ENCODE measurements at regions not wholly inside any gene's neighbourhood (a gene's known extent, or its start where the extent isn't known, plus 50 kb on each side); places are given as distances from the start of the nearest gene placed in this dataset.

- WGBS, 2 donors: 94% methylated on average over 5 of the region's 5 CpGs
- peaks cover 0 to 28% (median 0%) of the 10 kb centered on the region in 3 donors for H3K36me3 ChIP-seq
- DNase-seq (ENCODE audit: low spot score in 2 of 2): no peak
- no peak overlapping the region for H3K27ac ChIP-seq
- H3K4me1 ChIP-seq: no peaks in the 10 kb centered on the region
- TF ChIP-seq CTCF (IDR thresholded peaks at IDR 0.05): no peak
- TF ChIP-seq EP300 (IDR thresholded peaks at IDR 0.05): no peak
- no peak for TF ChIP-seq POLR2A (IDR thresholded peaks at IDR 0.05)
- no peaks in the 10 kb centered on the region for H3K27me3 ChIP-seq
- H3K9me3 ChIP-seq: peaks cover 0 to 15% (median 0%) of the 10 kb centered on the region in 4 donors
- H3K4me3 ChIP-seq: no peak overlapping the region
Measured at GRCh38 chr15:31563001-31563400, 236.4 kb downstream of the KLF13 start.

- no peaks in the 10 kb centered on the region for H3K27me3 ChIP-seq
- DNase-seq (ENCODE audit: low spot score in 2 of 2): no peak
- peaks cover 0 to 29% (median 0%) of the 10 kb centered on the region in 3 donors for H3K36me3 ChIP-seq
- no peak for TF ChIP-seq POLR2A (IDR thresholded peaks at IDR 0.05)
- TF ChIP-seq EP300 (IDR thresholded peaks at IDR 0.05): no peak
- TF ChIP-seq CTCF (IDR thresholded peaks at IDR 0.05): no peak
- no peak overlapping the region for H3K27ac ChIP-seq
- H3K9me3 ChIP-seq: peaks cover 0 to 17% (median 0%) of the 10 kb centered on the region in 4 donors
- H3K4me3 ChIP-seq: no peak overlapping the region
- WGBS, 2 donors: 88 to 95% methylated on average over 3 of the region's 3 CpGs
- H3K4me1 ChIP-seq: no peaks in the 10 kb centered on the region
Measured at GRCh38 chr15:31563421-31563820, 236.8 kb downstream of the KLF13 start.

- Histone ChIP-seq H3K9me3 (peaks cover 0 to 17% (median 0%) of the 10 kb centered on the region in 4 donors), H3K4me1 (no peaks in the 10 kb centered on the region), H3K36me3 (peaks cover 0 to 40% (median 0%) of the 10 kb centered on the region in 3 donors), H3K4me3 (no peak overlapping the region), H3K27me3 (no peaks in the 10 kb centered on the region), H3K27ac (no peak overlapping the region)
- TF ChIP-seq CTCF (IDR thresholded peaks at IDR 0.05) (no peak), EP300 (IDR thresholded peaks at IDR 0.05) (no peak), POLR2A (IDR thresholded peaks at IDR 0.05) (no peak)
- DNase-seq (ENCODE audit: low spot score in 2 of 2): no peak
- WGBS, 2 donors: 75 to 89% methylated on average over 2 of the region's 2 CpGs
Measured at GRCh38 chr15:31567861-31568260, 241.2 kb downstream of the KLF13 start.

GRCh38 chr15:31569836-31570235 lies 243.2 kb downstream of the KLF13 start:
- no peaks in the 10 kb centered on the region for H3K4me1 ChIP-seq
- H3K27ac ChIP-seq: no peak overlapping the region
- H3K36me3 ChIP-seq: peaks cover 0 to 40% (median 0%) of the 10 kb centered on the region in 3 donors
- DNase-seq (ENCODE audit: low spot score in 2 of 2): no peak
- H3K4me3 ChIP-seq: no peak overlapping the region
- peaks cover 0 to 21% (median 0%) of the 10 kb centered on the region in 4 donors for H3K9me3 ChIP-seq
- H3K27me3 ChIP-seq: no peaks in the 10 kb centered on the region
- WGBS, 2 donors: 95% methylated on average over 12 to 17 of the region's 17 CpGs
- TF ChIP-seq EP300 (IDR thresholded peaks at IDR 0.05) (no peak), CTCF (IDR thresholded peaks at IDR 0.05) (no peak)

- peaks cover 0 to 21% (median 0%) of the 10 kb centered on the region in 4 donors for H3K9me3 ChIP-seq
- 92 to 93% methylated on average over 11 of the region's 11 CpGs for WGBS, 2 donors
- DNase-seq (ENCODE audit: low spot score in 2 of 2): no peak
- H3K27me3 ChIP-seq: no peaks in the 10 kb centered on the region
- H3K36me3 ChIP-seq: peaks cover 0 to 40% (median 0%) of the 10 kb centered on the region in 3 donors
- H3K27ac ChIP-seq: no peak overlapping the region
- TF ChIP-seq CTCF (IDR thresholded peaks at IDR 0.05) (no peak), EP300 (IDR thresholded peaks at IDR 0.05) (no peak), POLR2A (IDR thresholded peaks at IDR 0.05) (no peak)
- no peaks in the 10 kb centered on the region for H3K4me1 ChIP-seq
- no peak overlapping the region for H3K4me3 ChIP-seq
Measured at GRCh38 chr15:31570591-31570990, 244.0 kb downstream of the KLF13 start.
